Head of caudate nucleus (tissue), 42 donors: ENCODE measurements at regions not wholly inside any gene's neighbourhood (a gene's known extent, or its start where the extent isn't known, plus 50 kb on each side); places are given as distances from the start of the nearest gene placed in this dataset.
A peak's percentile ranks its signal among the peaks of the same experiment; 100 is the strongest.
"Not testable (repeated sequence)": the region's sequence is repeated elsewhere in the genome, so short reads cannot be mapped to it uniquely, and the experiment has no call there.

ENCODE experiments used
- DNase-seq, 42 donors: peaks; one replicate each; pipeline versions ENCODE4 v3.0.0 to v3.0.0-alpha.2; 2020 to 2021; ENCODE audit warnings: mixed read lengths in 7 of 42
- intact Hi-C: fragments of 100-400 bp; cut with DNase I; formaldehyde crosslinking; loops from one replicate; pipeline ENCODE4 v1.15.0; 2022

- intact Hi-C loops: no loop called here
- no peak for DNase-seq
These were observed 548.7 kb downstream of the TUSC1 start for GRCh38 chr9:25129537-25129936.

GRCh38 chr9:25121811-25122210 is 556.4 kb downstream of the TUSC1 start:
- intact Hi-C loops: no loop called here
- no peak for DNase-seq

GRCh38 chr9:25119041-25119440 is 559.2 kb downstream of the TUSC1 start:
- DNase-seq: no peak

GRCh38 chr9:25117791-25118190 is 560.5 kb downstream of the TUSC1 start:
- DNase-seq: no peak
- intact Hi-C loops: no loop called here

More at GRCh38 chr9:25119041-25119440, 559.2 kb downstream of the TUSC1 start:
- intact Hi-C loops: no loop called here

GRCh38 chr9:25102204-25102603 is 556.5 kb upstream of the IZUMO3 start:
- intact Hi-C loops, DNase-seq: not testable (repeated sequence)

GRCh38 chr9:25094518-25094917 is 548.8 kb upstream of the IZUMO3 start:
- DNase-seq: no peak
- intact Hi-C loops: no loop called here

GRCh38 chr9:25078202-25078601 is 532.5 kb upstream of the IZUMO3 start:
- intact Hi-C loops: no loop called here
- no peak for DNase-seq

- intact Hi-C loops: no loop called here
These were observed 502.5 kb upstream of the IZUMO3 start for GRCh38 chr9:25048098-25048724.

GRCh38 chr9:25045469-25045868 is 499.8 kb upstream of the IZUMO3 start:
- DNase-seq, intact Hi-C loops: not testable (repeated sequence)

More at GRCh38 chr9:25048098-25048724, 502.5 kb upstream of the IZUMO3 start:
- DNase-seq: no peak

GRCh38 chr9:25029743-25030142 is 484.0 kb upstream of the IZUMO3 start:
- peak in 9 of 42 donors; percentile 4 to 37 (median 17) for DNase-seq
- intact Hi-C loops: no loop called here

GRCh38 chr9:25025686-25026085 is 480.0 kb upstream of the IZUMO3 start:
- DNase-seq: no peak
- intact Hi-C loops: no loop called here

GRCh38 chr9:25025156-25025555 is 479.5 kb upstream of the IZUMO3 start:
- no peak for DNase-seq
- intact Hi-C loops: no loop called here

GRCh38 chr9:25017779-25018178 is 472.1 kb upstream of the IZUMO3 start:
- intact Hi-C loops: no loop called here
- no peak for DNase-seq

GRCh38 chr9:25010027-25010662 is 464.4 kb upstream of the IZUMO3 start:
- intact Hi-C loops: no loop called here
- no peak for DNase-seq

- intact Hi-C loops: no loop called here
- no peak for DNase-seq
These were observed 458.0 kb upstream of the IZUMO3 start for GRCh38 chr9:25003686-25004085.

GRCh38 chr9:24986331-24986730 is 440.6 kb upstream of the IZUMO3 start:
- intact Hi-C loops: no loop called here
- DNase-seq: no peak

- intact Hi-C loops, DNase-seq: not testable (repeated sequence)
These were observed 425.1 kb upstream of the IZUMO3 start for GRCh38 chr9:24970780-24971179.

- intact Hi-C loops: no loop called here
- no peak for DNase-seq
These were observed 416.1 kb upstream of the IZUMO3 start for GRCh38 chr9:24961762-24962161.

- no peak for DNase-seq
- intact Hi-C loops: no loop called here
These were observed 407.4 kb upstream of the IZUMO3 start for GRCh38 chr9:24953070-24953469.

GRCh38 chr9:24939109-24939850 is 393.6 kb upstream of the IZUMO3 start:
- DNase-seq: no peak
- intact Hi-C loops: no loop called here
